SK-N-SH treated with all-trans-retinoic acid at 6 μM for 48 hours (cell line): ENCODE measurements at regions not wholly inside any gene's neighbourhood (a gene's known extent, or its start where the extent isn't known, plus 50 kb on each side); places are given as distances from the start of the nearest gene placed in this dataset.

Experiments
- ATAC-seq: fragments of 200-7000 bp; cut with Tn5 transposase; 3 replicates; pipeline ENCODE4 v1.9.1; 2020; ENCODE audit warnings: mild to moderate bottlenecking, moderate library complexity
- ARNTL ChIP-seq: fragments of 450-650 bp; formaldehyde crosslinking; IDR thresholded peaks from 2 replicates; pipeline ENCODE4 v1.5.0; 2020; ENCODE audit warnings: low read depth, mild to moderate bottlenecking, moderate library complexity, borderline replicate concordance
- CREB5 ChIP-seq: fragments of 250-450 bp; sonication (Bioruptor Pico); IDR thresholded peaks from 2 replicates; pipeline ENCODE4 v1.5.1; 2020; ENCODE audit warnings: low read depth, mild to moderate bottlenecking, moderate library complexity
- CSDC2 ChIP-seq: fragments of 250-450 bp; sonication (Bioruptor Pico); IDR thresholded peaks from 2 replicates; pipeline ENCODE4 v1.5.0; 2020; ENCODE audit warnings: mild to moderate bottlenecking, moderate library complexity
- CSRNP3 ChIP-seq: fragments of 250-450 bp; sonication (Bioruptor Pico); IDR thresholded peaks from 2 replicates; pipeline ENCODE4 v1.5.1; 2021; ENCODE audit warnings: mild to moderate bottlenecking, moderate library complexity
- ESRRG ChIP-seq: fragments of 250-450 bp; sonication (Bioruptor Pico); IDR thresholded peaks from 2 replicates; pipeline ENCODE4 v1.6.1; 2021; ENCODE audit warnings: mild to moderate bottlenecking
- GLIS3 ChIP-seq: fragments of 250-450 bp; sonication (Bioruptor Pico); IDR thresholded peaks from 2 replicates; pipeline ENCODE4 v1.5.0; 2020; ENCODE audit warnings: mild to moderate bottlenecking, moderate library complexity
- ISL1 ChIP-seq: fragments of 250-450 bp; sonication (Bioruptor Pico); IDR thresholded peaks from 2 replicates; pipeline ENCODE4 v2.1.2; 2022; ENCODE audit warnings: mild to moderate bottlenecking, moderate library complexity
- OSR1 ChIP-seq: fragments of 250-450 bp; sonication (Bioruptor Pico); IDR thresholded peaks from 2 replicates; pipeline ENCODE4 v1.8.0; 2022; ENCODE audit warnings: moderate library complexity, mild to moderate bottlenecking, inconsistent platforms
- PATZ1 ChIP-seq: fragments of 250-450 bp; sonication (Bioruptor Pico); IDR thresholded peaks from 2 replicates; pipeline ENCODE4 v1.8.0; 2020; ENCODE audit warnings: mild to moderate bottlenecking, moderate library complexity, borderline replicate concordance
- POU6F1 ChIP-seq: fragments of 250-450 bp; sonication (Bioruptor Pico); IDR thresholded peaks from 2 replicates; pipeline ENCODE4 v1.8.0; 2021; ENCODE audit warnings: low read depth, mild to moderate bottlenecking, moderate library complexity, borderline replicate concordance
- RARB ChIP-seq: fragments of 250-450 bp; sonication (Bioruptor Pico); IDR thresholded peaks from 2 replicates; pipeline ENCODE4 v1.8.0; 2021; ENCODE audit warnings: mild to moderate bottlenecking, moderate library complexity
- SNAI2 ChIP-seq: fragments of 250-450 bp; sonication (Bioruptor Pico); IDR thresholded peaks from 2 replicates; pipeline ENCODE4 v1.5.0; 2020; ENCODE audit warnings: mild to moderate bottlenecking, moderate library complexity
- TCF4 ChIP-seq: fragments of 250-450 bp; sonication (Bioruptor Pico); IDR thresholded peaks from 2 replicates; pipeline ENCODE4 v1.8.0; 2021; ENCODE audit warnings: mild to moderate bottlenecking, moderate library complexity, borderline replicate concordance
- TSHZ2 ChIP-seq: fragments of 250-450 bp; sonication (Bioruptor Pico); IDR thresholded peaks from 2 replicates; pipeline ENCODE4 v1.5.0; 2020; ENCODE audit warnings: mild to moderate bottlenecking, moderate library complexity
- ZC3H10 ChIP-seq: fragments of 250-450 bp; sonication (Bioruptor Pico); IDR thresholded peaks from 2 replicates; pipeline ENCODE4 v1.5.1; 2021; ENCODE audit warnings: mild to moderate bottlenecking, moderate library complexity
- ZFP3 ChIP-seq: fragments of 250-450 bp; sonication (Bioruptor Pico); IDR thresholded peaks from 2 replicates; pipeline ENCODE4 v1.5.0; 2020; ENCODE audit warnings: mild to moderate bottlenecking, moderate library complexity
- ZFP30 ChIP-seq: fragments of 450-650 bp; formaldehyde crosslinking; IDR thresholded peaks from 2 replicates; pipeline ENCODE4 v1.5.0; 2022; ENCODE audit warnings: mild to moderate bottlenecking, moderate library complexity
- ZNF565 ChIP-seq: fragments of 450-650 bp; formaldehyde crosslinking; conservative IDR thresholded peaks from 2 replicates; pipeline ENCODE4 v1.5.0; 2020; ENCODE audit warnings: low read depth, mild to moderate bottlenecking, moderate library complexity
- ZNF70 ChIP-seq: fragments of 450-650 bp; formaldehyde crosslinking; IDR thresholded peaks from 2 replicates; pipeline ENCODE4 v1.5.0; 2020; ENCODE audit warnings: mild to moderate bottlenecking, moderate library complexity
- ZNF8 ChIP-seq: fragments of 450-650 bp; formaldehyde crosslinking; IDR thresholded peaks from 2 replicates; pipeline ENCODE4 v1.5.0; 2020; ENCODE audit warnings: mild to moderate bottlenecking, moderate library complexity

- TF ChIP-seq TSHZ2 (CRISPR knock-in tag) (no peak), POU6F1 (no peak), ESRRG (CRISPR knock-in tag) (no peak), RARB (CRISPR knock-in tag) (no peak), CSRNP3 (no peak), ZNF70 (CRISPR knock-in tag) (no peak), PATZ1 (CRISPR knock-in tag) (no peak), CREB5 (CRISPR knock-in tag) (no peak), ZNF565 (CRISPR knock-in tag) (no peak), ZC3H10 (CRISPR knock-in tag) (no peak), SNAI2 (no peak), ISL1 (CRISPR knock-in tag) (no peak), ZFP3 (CRISPR knock-in tag) (no peak), TCF4 (CRISPR knock-in tag) (no peak)
- TF ChIP-seq, all 23 proteins: peak for 0
- ATAC-seq, result no peak
Observed at GRCh38 chr21:17458279-17458678, 54.6 kb upstream of the CXADR start.

- TF ChIP-seq ZFP3 (CRISPR knock-in tag) (no peak), TSHZ2 (CRISPR knock-in tag) (no peak), ZFP30 (no peak), RARB (CRISPR knock-in tag) (no peak), ARNTL (CRISPR knock-in tag) (no peak), ZNF8 (CRISPR knock-in tag) (no peak), POU6F1 (no peak), ZNF565 (CRISPR knock-in tag) (no peak), CSRNP3 (no peak), ESRRG (CRISPR knock-in tag) (no peak), CSDC2 (no peak), OSR1 (CRISPR knock-in tag) (no peak), ZNF70 (CRISPR knock-in tag) (no peak), SNAI2 (no peak), GLIS3 (CRISPR knock-in tag) (no peak), TCF4 (CRISPR knock-in tag) (no peak), ZC3H10 (CRISPR knock-in tag) (no peak), CREB5 (CRISPR knock-in tag) (no peak)
- no peak for ATAC-seq
Observed at GRCh38 chr21:17460094-17460493, 52.7 kb upstream of the CXADR start.
